ENCODE measurements at regions not wholly inside any gene's neighbourhood (a gene's known extent, or its start where the extent isn't known, plus 50 kb on each side); places are given as distances from the start of the nearest gene placed in this dataset.
A peak's percentile ranks its signal among the peaks of the same experiment; 100 is the strongest.

DNA sequence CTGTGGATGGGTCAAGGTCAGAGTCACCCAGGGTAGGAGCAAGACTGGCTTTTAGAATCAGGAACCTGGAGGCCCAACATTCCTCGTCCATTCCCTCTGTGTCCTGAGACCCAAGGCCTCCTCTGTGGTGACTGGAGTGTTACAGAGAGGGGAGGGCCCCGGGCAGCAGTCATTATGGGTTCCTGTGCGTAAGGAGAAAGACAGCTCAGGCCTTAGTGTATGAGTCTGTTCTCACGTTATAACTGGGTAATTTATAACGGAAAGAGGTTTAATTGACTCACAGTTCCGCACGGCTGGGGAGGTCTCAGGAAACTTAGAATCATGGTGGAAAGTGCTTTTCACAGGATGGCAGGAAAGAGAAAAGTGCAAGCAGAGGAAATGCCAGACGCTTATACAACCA is 422.3 kb downstream of the TCERG1L start:
- H3K4me3 ChIP-seq (ENCODE audit: low read length) = no peak overlapping the region
- DNase-seq (ENCODE audit: low read depth) = no peak
- TF ChIP-seq, protein P1, sequence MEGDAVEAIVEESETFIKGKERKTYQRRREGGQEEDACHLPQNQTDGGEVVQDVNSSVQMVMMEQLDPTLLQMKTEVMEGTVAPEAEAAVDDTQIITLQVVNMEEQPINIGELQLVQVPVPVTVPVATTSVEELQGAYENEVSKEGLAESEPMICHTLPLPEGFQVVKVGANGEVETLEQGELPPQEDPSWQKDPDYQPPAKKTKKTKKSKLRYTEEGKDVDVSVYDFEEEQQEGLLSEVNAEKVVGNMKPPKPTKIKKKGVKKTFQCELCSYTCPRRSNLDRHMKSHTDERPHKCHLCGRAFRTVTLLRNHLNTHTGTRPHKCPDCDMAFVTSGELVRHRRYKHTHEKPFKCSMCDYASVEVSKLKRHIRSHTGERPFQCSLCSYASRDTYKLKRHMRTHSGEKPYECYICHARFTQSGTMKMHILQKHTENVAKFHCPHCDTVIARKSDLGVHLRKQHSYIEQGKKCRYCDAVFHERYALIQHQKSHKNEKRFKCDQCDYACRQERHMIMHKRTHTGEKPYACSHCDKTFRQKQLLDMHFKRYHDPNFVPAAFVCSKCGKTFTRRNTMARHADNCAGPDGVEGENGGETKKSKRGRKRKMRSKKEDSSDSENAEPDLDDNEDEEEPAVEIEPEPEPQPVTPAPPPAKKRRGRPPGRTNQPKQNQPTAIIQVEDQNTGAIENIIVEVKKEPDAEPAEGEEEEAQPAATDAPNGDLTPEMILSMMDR (IDR thresholded peaks at IDR 0.05; ENCODE audit: insufficient read depth, low read depth, low read length, missing control alignments) = no peak

DNA sequence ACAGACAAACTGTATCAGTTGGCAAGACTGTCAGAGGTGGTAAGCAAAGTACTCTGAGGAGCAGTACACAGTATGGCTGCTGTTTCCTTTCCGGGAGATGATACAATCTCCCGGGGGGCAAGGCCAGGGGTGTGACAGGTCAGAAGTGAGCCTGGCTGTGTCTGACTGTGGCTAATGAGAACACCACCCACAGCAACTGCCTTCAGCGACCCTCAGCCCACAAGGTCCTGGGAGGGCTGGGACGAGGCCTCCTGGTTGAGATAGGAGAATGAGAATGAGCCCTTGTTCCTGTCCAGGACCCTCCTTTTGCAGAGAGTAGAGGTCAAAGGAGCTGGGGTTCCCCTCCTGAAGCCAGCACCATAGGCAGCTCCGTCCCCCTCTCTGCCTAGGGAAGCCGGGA is 421.7 kb downstream of the TCERG1L start:
- no peak overlapping the region for H3K4me3 ChIP-seq (ENCODE audit: low read length)
- DNase-seq (ENCODE audit: low read depth) = no peak
- TF ChIP-seq, protein P1 (IDR thresholded peaks at IDR 0.05; ENCODE audit: insufficient read depth, low read depth, low read length, missing control alignments) = no peak

DNA sequence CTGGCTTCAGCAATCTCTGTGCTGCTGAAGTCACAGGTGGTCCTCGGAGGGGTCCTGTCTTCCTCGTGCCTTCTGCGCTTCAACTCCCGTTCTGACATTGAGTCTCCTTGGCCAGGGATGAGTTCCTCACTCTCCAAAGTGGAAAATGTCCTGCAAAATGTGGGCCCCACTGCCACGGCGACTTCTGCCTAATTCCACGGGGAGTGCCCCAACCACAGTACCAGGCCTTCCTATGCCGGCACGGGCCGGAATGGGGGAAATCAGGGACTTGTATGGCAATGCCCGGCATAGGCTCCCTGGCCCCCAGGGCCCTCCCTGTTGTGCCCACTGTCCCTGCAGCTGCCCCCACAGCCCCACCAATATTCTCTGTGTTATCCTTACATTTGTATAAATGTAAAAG is 420.5 kb downstream of the TCERG1L start:
- H3K4me3 ChIP-seq (ENCODE audit: low read length) = no peak overlapping the region
- no peak for DNase-seq (ENCODE audit: low read depth)
- TF ChIP-seq, protein P1 (IDR thresholded peaks at IDR 0.05; ENCODE audit: insufficient read depth, low read depth, low read length, missing control alignments) = no peak

DNA sequence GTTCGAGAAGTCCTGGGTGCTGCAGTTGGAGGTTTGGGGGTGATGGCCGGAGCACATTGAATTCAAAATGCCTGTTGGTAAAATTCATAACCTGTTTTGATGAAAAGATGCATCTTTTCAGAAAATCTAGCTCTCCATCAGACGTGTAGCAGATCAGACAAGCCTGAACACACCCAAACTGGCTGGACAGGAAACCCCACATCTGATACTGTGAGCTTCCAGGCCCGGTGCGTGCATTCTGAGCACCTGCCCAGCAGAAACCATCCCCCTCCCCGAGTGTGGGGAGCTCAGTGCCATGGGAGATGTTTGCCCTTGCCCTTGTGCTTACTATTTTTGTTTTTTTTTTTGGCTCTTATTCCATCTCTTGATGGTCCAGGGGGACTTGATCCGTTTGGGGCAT is 417.1 kb downstream of the TCERG1L start:
- TF ChIP-seq, protein P1 (IDR thresholded peaks at IDR 0.05; ENCODE audit: insufficient read depth, low read depth, low read length, missing control alignments) = no peak
- DNase-seq (ENCODE audit: low read depth) = peak; percentile 9
- H3K4me3 ChIP-seq (ENCODE audit: low read length) = no peak overlapping the region

DNA sequence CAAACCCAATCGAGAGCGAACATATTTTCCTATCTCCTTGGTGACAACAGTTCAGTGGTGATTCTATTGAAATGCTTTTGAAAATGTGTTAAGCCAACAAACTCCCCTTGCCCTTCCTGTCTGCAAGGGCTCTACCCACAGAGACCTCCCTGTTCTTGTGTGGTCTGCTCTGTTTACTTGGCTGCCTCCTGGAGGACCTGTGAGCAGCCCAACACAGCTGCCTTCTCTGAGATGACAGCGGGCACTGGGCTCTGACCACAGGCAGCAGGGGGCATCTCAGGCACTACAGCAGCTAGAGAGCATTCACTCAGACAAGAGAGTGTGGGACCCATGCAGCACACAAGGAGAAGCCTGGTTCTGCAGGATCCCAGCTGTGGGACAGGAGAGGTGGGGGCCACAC is 416.4 kb downstream of the TCERG1L start:
- no peak overlapping the region for H3K4me3 ChIP-seq (ENCODE audit: low read length)
- DNase-seq (ENCODE audit: low read depth) = no peak
- TF ChIP-seq, protein P1 (IDR thresholded peaks at IDR 0.05; ENCODE audit: insufficient read depth, low read depth, low read length, missing control alignments) = no peak

DNA sequence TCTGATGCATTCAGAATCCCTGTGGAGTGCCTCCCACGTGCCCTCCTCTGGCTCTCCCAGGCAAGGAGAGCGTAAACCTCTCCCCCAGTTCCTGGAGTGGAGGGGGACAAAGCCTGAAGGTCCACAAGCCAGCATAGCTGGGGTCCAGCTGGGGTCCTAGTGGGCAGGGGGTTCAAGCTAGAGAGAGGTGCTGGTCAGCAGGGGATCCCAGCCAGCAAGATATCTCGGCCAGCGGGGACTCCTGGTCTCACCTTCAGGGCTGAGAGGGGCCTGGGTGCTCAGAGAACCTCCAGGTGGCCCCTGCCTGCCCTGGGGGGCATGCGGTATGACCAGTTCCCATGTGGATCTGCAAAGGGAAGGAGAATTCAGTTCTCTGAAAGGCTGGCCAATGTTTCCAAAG is 413.7 kb downstream of the TCERG1L start:
- no peak overlapping the region for H3K4me3 ChIP-seq (ENCODE audit: low read length)
- no peak for DNase-seq (ENCODE audit: low read depth)
- TF ChIP-seq, protein P1 (IDR thresholded peaks at IDR 0.05; ENCODE audit: insufficient read depth, low read depth, low read length, missing control alignments) = no peak

GRCh38 chr10:130898381-130898780 is 413.1 kb downstream of the TCERG1L start:
- DNase-seq (ENCODE audit: low read depth) = no peak
- TF ChIP-seq, protein P1 (IDR thresholded peaks at IDR 0.05; ENCODE audit: insufficient read depth, low read depth, low read length, missing control alignments) = no peak
- no peak overlapping the region for H3K4me3 ChIP-seq (ENCODE audit: low read length)

Measured in epithelial cell of esophagus (primary cell).